GM12891 (cell line): ENCODE measurements at regions not wholly inside any gene's neighbourhood (a gene's known extent, or its start where the extent isn't known, plus 50 kb on each side); places are given as distances from the start of the nearest gene placed in this dataset.
"Not testable (repeated sequence)": the region's sequence is repeated elsewhere in the genome, so short reads cannot be mapped to it uniquely, and the experiment has no call there.

Experiments
- DNase-seq: peaks from one replicate; pipeline ENCODE4 v3.0.0; 2011; ENCODE audit warnings: low spot score; ENCODE audit not compliant: insufficient read length
- FAIRE-seq: peaks from 2 replicates; lab custom pipeline; 2011; peaks lifted over from hg19 to GRCh38; lab: Jason Lieb, UNC
- PAX5 ChIP-seq: IDR thresholded peaks from 2 replicates; pipeline ENCODE4 v1.6.1; 2011; ENCODE audit warnings: low read length, moderate library complexity, mild to moderate bottlenecking; ENCODE audit not compliant: insufficient read depth, severe bottlenecking
- POLR2A ChIP-seq: IDR thresholded peaks from 2 replicates; pipeline ENCODE4 v1.6.1; 2011; ENCODE audit warnings: low read depth, low read length, control low read depth
- POLR2AphosphoS5 ChIP-seq: IDR thresholded peaks from 2 replicates; pipeline ENCODE4 v1.6.1; 2011; ENCODE audit warnings: low read depth, low read length, control low read depth
- POU2F2 ChIP-seq: IDR thresholded peaks from 2 replicates; pipeline ENCODE4 v1.6.1; 2011; ENCODE audit warnings: low read depth, mild to moderate bottlenecking, control low read depth, low read length, moderate library complexity
- SPI1 ChIP-seq: IDR thresholded peaks from 2 replicates; pipeline ENCODE4 v1.6.1; 2011; ENCODE audit warnings: low read depth, low read length, control low read depth
- TAF1 ChIP-seq: IDR thresholded peaks from 2 replicates; pipeline ENCODE4 v1.6.1; 2011; ENCODE audit warnings: low read depth, low read length, control low read depth

DNA sequence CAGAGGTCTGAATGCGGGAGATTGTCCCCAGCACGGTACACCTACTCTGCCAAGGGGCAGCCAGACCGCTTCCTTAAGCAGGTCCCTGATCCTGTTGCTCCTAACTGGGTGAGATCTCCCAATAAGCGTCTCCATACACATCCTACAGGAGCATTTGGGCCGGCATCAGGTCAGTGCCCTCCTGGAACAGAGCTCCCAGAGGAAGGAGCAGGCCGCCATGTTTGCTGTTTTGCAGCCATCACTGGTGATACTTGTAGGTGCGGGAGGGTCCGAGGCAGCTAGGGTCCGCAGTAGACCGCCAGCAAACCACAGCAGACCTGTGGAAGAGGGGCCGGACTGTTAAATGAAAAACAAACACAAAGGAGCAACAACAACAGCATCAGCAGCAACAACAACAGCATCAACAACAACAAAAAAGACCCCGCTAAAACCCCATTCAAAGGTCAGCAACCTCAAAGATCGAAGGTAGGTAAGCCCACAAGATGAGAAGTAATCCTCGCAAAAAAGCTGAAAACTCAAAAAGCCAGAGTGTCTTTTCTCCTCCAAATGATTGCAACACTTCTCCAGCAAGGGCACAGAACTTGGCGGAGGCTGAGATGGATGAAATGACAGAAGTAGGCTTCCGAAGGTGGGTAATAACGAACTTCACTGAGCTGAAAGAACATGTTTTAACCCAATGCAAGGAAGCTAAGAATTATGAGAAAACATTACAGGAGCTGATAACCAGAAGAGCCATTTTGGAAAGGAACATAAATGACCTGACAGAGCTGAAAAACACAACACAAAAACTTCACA lies 79.0 kb upstream of the CDH7 start:
- FAIRE-seq (no peak), DNase-seq (no peak)
- TF ChIP-seq TAF1: no peak
- TF ChIP-seq SPI1: no peak
- no peak for TF ChIP-seq POLR2A
- TF ChIP-seq POLR2AphosphoS5: no peak
- no peak for TF ChIP-seq PAX5
- TF ChIP-seq POU2F2: no peak

DNA sequence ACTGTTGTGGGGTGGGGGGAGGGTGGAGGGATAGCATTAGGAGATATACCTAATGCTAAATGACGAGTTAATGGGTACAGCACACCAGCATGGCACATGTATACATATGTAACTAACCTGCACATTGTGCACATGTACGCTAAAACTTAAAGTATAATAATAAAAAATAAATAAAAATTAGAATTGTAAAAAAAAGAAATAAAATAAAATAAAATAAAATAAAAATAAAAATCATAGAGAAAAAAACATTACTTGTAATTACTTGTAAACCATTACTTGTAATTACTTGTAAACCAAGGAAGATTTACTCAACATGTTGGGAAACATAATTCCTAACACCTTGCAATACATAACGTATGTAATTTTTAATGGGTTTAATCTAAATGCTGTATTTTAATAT lies 80.7 kb upstream of the CDH7 start:
- not testable (repeated sequence) for DNase-seq, FAIRE-seq

- no peak for TF ChIP-seq POU2F2
- no peak for TF ChIP-seq POLR2A
- no peak for TF ChIP-seq PAX5
- DNase-seq (no peak), FAIRE-seq (no peak)
These were observed 89.4 kb upstream of the CDH7 start for GRCh38 chr18:65661391-65661790.

DNA sequence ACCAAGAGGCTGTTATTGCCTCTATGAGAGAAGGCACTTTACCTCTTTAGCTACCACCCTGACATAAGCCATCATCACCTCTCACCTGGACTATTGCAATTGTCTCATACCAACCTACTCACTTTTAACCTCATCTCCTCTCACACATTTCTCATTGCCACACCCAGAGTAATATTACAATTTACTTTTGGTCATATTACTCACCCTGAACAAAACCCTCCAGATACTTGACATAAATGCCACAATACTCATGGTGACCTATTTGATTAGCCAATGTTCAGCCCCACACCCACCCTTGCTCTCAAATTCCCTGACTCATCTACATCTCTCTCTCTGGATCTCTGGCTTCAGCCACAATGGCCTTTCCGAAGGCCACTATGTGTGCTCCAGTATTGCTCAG lies 90.9 kb upstream of the CDH7 start:
- TF ChIP-seq TAF1 (no peak), POU2F2 (no peak), SPI1 (no peak)
- FAIRE-seq (no peak), DNase-seq (no peak)

DNA sequence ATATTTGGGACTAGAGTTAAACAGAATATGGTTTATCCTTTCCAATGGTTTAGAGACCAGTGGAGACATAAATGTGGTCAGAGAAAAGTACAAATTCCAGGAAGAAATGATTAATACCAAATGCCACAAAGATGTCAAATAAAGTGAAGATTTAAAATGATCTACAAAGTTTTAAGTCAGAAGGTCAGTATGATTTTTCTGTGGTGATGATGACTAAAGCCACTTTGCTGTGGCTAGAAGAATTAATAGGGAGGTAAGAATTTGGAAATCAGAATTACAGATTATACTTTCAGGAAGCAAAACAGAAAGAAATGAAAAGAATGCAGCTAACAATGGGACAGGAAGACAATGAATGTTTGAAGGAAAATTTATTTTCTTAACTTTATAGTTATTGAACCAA lies 91.5 kb upstream of the CDH7 start:
- FAIRE-seq (no peak), DNase-seq (no peak)
- TF ChIP-seq POLR2AphosphoS5: no peak
- no peak for TF ChIP-seq SPI1
- no peak for TF ChIP-seq POLR2A
- TF ChIP-seq POU2F2: no peak
- no peak for TF ChIP-seq PAX5
- TF ChIP-seq TAF1: no peak

DNA sequence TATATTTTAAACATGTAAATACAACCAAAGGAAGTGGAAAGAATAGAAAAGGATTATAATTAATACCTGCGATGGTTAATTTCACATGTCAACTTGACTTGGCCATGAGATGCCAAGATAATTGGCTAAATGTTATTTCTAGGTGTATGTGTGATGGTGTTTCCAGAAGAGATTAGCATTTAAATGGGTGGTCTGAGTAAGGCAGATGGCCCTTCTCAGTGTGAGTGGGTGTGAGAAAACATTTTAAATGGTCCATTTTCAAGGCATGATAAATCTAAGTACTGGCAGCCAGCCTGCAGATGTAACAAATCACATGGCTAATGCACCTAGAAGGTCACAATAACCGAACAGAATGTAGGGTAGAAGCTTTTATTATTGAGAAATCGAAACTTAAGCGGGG lies 99.6 kb upstream of the CDH7 start:
- DNase-seq (no peak), FAIRE-seq (no peak)
- TF ChIP-seq POLR2AphosphoS5: no peak
- no peak for TF ChIP-seq PAX5
- no peak for TF ChIP-seq POLR2A
- no peak for TF ChIP-seq POU2F2
- no peak for TF ChIP-seq TAF1
- no peak for TF ChIP-seq SPI1

DNA sequence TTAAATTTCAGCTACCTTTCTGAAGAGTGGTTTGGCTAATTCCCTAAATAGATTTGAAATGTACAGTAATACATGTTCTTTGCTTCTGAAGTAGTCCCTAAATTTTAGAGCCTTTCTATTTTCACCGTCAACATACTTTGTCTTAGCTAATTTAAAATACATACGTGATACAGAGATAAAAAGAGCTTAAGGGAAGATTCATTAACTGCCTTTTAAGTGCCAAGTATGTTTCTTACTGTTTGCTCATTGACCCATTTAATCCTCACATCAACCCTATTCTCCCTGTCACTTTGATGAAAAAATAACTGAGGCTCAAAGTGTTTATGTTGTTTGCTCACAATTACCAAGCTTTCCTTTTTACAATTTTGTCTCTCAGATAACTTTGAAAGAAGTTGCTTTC lies 118.6 kb upstream of the CDH7 start:
- TF ChIP-seq POU2F2 (no peak), TAF1 (no peak), POLR2AphosphoS5 (no peak), SPI1 (no peak), PAX5 (no peak), POLR2A (no peak)
- DNase-seq (no peak), FAIRE-seq (no peak)

GRCh38 chr18:65631766-65632165 lies 119.0 kb upstream of the CDH7 start:
- DNase-seq (no peak), FAIRE-seq (no peak)
- no peak for TF ChIP-seq SPI1
- no peak for TF ChIP-seq POU2F2
- TF ChIP-seq TAF1: no peak
- no peak for TF ChIP-seq POLR2AphosphoS5
- no peak for TF ChIP-seq POLR2A
- TF ChIP-seq PAX5: no peak

GRCh38 chr18:65628390-65628789 lies 122.4 kb upstream of the CDH7 start:
- DNase-seq (no peak), FAIRE-seq (no peak)
- TF ChIP-seq SPI1 (no peak), POLR2AphosphoS5 (no peak), POU2F2 (no peak), PAX5 (no peak), TAF1 (no peak), POLR2A (no peak)

DNA sequence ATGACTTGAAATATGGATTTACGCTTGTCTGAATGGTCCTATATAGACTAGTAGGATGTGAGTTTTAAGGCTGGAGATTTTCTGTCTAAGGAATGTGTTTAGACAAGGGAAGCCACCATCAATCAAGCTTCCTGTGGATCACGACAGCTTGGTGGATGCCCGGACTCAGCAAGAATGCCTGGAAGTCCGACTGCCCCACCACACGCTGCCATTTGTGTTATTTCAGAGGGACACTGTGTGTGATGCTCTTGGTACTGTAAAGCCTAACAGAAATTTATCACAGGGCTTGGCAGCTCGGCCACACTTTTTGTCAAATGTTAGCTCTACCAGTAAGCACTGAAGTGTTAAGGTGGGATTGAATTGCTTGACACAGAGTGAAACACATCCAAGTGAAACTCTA lies 127.1 kb upstream of the CDH7 start:
- FAIRE-seq: no peak
- no peak for TF ChIP-seq SPI1
- no peak for TF ChIP-seq PAX5
- no peak for TF ChIP-seq POLR2A
- TF ChIP-seq POU2F2: no peak
- TF ChIP-seq TAF1: no peak
- no peak for TF ChIP-seq POLR2AphosphoS5

GRCh38 chr18:65622436-65622835 lies 128.4 kb upstream of the CDH7 start:
- TF ChIP-seq PAX5 (no peak), POLR2AphosphoS5 (no peak), SPI1 (no peak), TAF1 (no peak), POLR2A (no peak), POU2F2 (no peak)
- DNase-seq (no peak), FAIRE-seq (no peak)

More for the DNA sequence above, 127.1 kb upstream of the CDH7 start:
- no peak for DNase-seq
